Mammary epithelial cell (primary cell): ENCODE measurements at regions not wholly inside any gene's neighbourhood (a gene's known extent, or its start where the extent isn't known, plus 50 kb on each side); places are given as distances from the start of the nearest gene placed in this dataset.

Source experiments
- CTCF ChIP-seq, 2 donors: IDR thresholded peaks in 1 of 2; conservative IDR thresholded peaks in 1 of 2; 2 replicates each; pipeline ENCODE4 v1.5.1; 2011 to 2012; ENCODE audit warnings: inconsistent platforms in 2 of 2, low read length in 2 of 2, mild to moderate bottlenecking in 2 of 2, control low read depth in 1 of 2, low read depth in 1 of 2; ENCODE audit not compliant: insufficient read depth in 1 of 2; ENCODE audit errors: extremely low read depth in 1 of 2
- EZH2 ChIP-seq: IDR thresholded peaks from 2 replicates; pipeline ENCODE4 v1.6.1; 2012; ENCODE audit warnings: low read length, inconsistent platforms, borderline replicate concordance

GRCh38 chr6:22943327-22943726 is 374.0 kb downstream of the HDGFL1 start:
- TF ChIP-seq CTCF (conservative IDR thresholded peaks at IDR 0.05 in 1 of 2, IDR thresholded peaks at IDR 0.05 in 1 of 2; ENCODE audit: extremely low read depth in 1 of 2, insufficient read depth in 1 of 2, low read depth in 1 of 2, low read length in 2 of 2), result no peak
- no peak for TF ChIP-seq EZH2
